Activated CD4-positive, alpha-beta T cell treated with anti-CD3 and anti-CD28 coated beads, Interleukin-2, amount 50 U/mL, for 48 hours (primary cell): ENCODE measurements at regions not wholly inside any gene's neighbourhood (a gene's known extent, or its start where the extent isn't known, plus 50 kb on each side); places are given as distances from the start of the nearest gene placed in this dataset.

Source experiments
- DNase-seq, 2 experiments: peaks; one replicate each; pipeline ENCODE4 v3.0.0-alpha.2; 2020

- no peak for DNase-seq
These were observed 315.8 kb upstream of the KLF12 start for GRCh38 chr13:74449811-74450524.

GRCh38 chr13:74444864-74445479, 310.8 kb upstream of the KLF12 start:
- no peak for DNase-seq

- DNase-seq = no peak
These were observed 310.0 kb upstream of the KLF12 start for GRCh38 chr13:74444161-74444571.

GRCh38 chr13:74443631-74444030, 309.4 kb upstream of the KLF12 start:
- no peak for DNase-seq

GRCh38 chr13:74442751-74443150, 308.5 kb upstream of the KLF12 start:
- no peak for DNase-seq

- DNase-seq = no peak
These were observed 304.7 kb upstream of the KLF12 start for GRCh38 chr13:74438901-74439300.

- no peak for DNase-seq
These were observed 300.6 kb upstream of the KLF12 start for GRCh38 chr13:74434782-74435181.

GRCh38 chr13:74424455-74424854, 290.3 kb upstream of the KLF12 start:
- no peak for DNase-seq

GRCh38 chr13:74423434-74423833, 289.2 kb upstream of the KLF12 start:
- no peak for DNase-seq

GRCh38 chr13:74414458-74414857, 280.3 kb upstream of the KLF12 start:
- DNase-seq = no peak

GRCh38 chr13:74413482-74413881, 279.3 kb upstream of the KLF12 start:
- DNase-seq = no peak

GRCh38 chr13:74409551-74409950, 275.3 kb upstream of the KLF12 start:
- DNase-seq = no peak

- DNase-seq = no peak
These were observed 272.2 kb upstream of the KLF12 start for GRCh38 chr13:74406420-74406819.

- no peak for DNase-seq
These were observed 264.4 kb upstream of the KLF12 start for GRCh38 chr13:74398599-74398998.

GRCh38 chr13:74389056-74389455, 254.9 kb upstream of the KLF12 start:
- DNase-seq = no peak

GRCh38 chr13:74388626-74389025, 254.4 kb upstream of the KLF12 start:
- no peak for DNase-seq

GRCh38 chr13:74372511-74372910, 238.3 kb upstream of the KLF12 start:
- DNase-seq = no peak

GRCh38 chr13:74367193-74367592, 233.0 kb upstream of the KLF12 start:
- no peak for DNase-seq

GRCh38 chr13:74361274-74361673, 227.1 kb upstream of the KLF12 start:
- no peak for DNase-seq

GRCh38 chr13:74346960-74347359, 212.8 kb upstream of the KLF12 start:
- no peak for DNase-seq

- DNase-seq = no peak
These were observed 204.1 kb upstream of the KLF12 start for GRCh38 chr13:74338341-74338740.

GRCh38 chr13:74336546-74336945, 202.3 kb upstream of the KLF12 start:
- DNase-seq = no peak

- no peak for DNase-seq
These were observed 201.2 kb upstream of the KLF12 start for GRCh38 chr13:74335370-74335769.

GRCh38 chr13:74329962-74330361, 195.8 kb upstream of the KLF12 start:
- DNase-seq = no peak

GRCh38 chr13:74325106-74325505, 190.9 kb upstream of the KLF12 start:
- DNase-seq = no peak
